Parathyroid adenoma (tissue), 2 donors: ENCODE measurements at regions not wholly inside any gene's neighbourhood (a gene's known extent, or its start where the extent isn't known, plus 50 kb on each side); places are given as distances from the start of the nearest gene placed in this dataset.

Source experiments
- H2AFZ ChIP-seq: fragments of 300-600 bp; sonication (generic); one replicate; pipeline ENCODE4 v1.7.0; 2017; ENCODE audit warnings: antibody characterized with exemption, mild to moderate bottlenecking
- H3K27ac ChIP-seq: fragments of 300-600 bp; sonication (generic); one replicate; pipeline ENCODE4 v1.7.0; 2017
- H3K27me3 ChIP-seq: fragments of 300-600 bp; sonication (generic); one replicate; pipeline ENCODE4 v1.7.0; 2017; ENCODE audit warnings: low read length; ENCODE audit not compliant: control insufficient read depth, insufficient read depth
- H3K36me3 ChIP-seq: fragments of 300-600 bp; sonication (generic); one replicate; pipeline ENCODE4 v1.7.0; 2017; ENCODE audit warnings: low read length; ENCODE audit not compliant: control insufficient read depth, insufficient read depth
- H3K4me1 ChIP-seq: fragments of 300-600 bp; sonication (generic); one replicate; pipeline ENCODE4 v1.7.0; 2017; ENCODE audit warnings: control low read depth
- H3K4me2 ChIP-seq: fragments of 300-600 bp; sonication (generic); one replicate; pipeline ENCODE4 v1.7.0; 2017; ENCODE audit warnings: low read length
- H3K4me3 ChIP-seq: fragments of 300-600 bp; sonication (generic); one replicate; pipeline ENCODE4 v1.7.0; 2017; ENCODE audit warnings: low read depth, low read length
- H3K79me2 ChIP-seq: fragments of 300-600 bp; sonication (generic); one replicate; pipeline ENCODE4 v1.7.0; 2017; ENCODE audit warnings: control low read depth
- H3K9ac ChIP-seq: fragments of 300-600 bp; sonication (generic); one replicate; pipeline ENCODE4 v1.7.0; 2017; ENCODE audit warnings: mild to moderate bottlenecking
- H3K9me3 ChIP-seq: fragments of 300-600 bp; sonication (generic); one replicate; pipeline ENCODE4 v1.7.0; 2017; ENCODE audit warnings: low read length; ENCODE audit not compliant: control insufficient read depth
- TF ChIP-seq, protein P1 (sequence below): fragments of 300-600 bp; sonication (generic); IDR thresholded peaks from one replicate; pipeline ENCODE4 v1.7.0; 2017; ENCODE audit warnings: antibody characterized with exemption, mild to moderate bottlenecking
- donor health status: primary hyperparathyroidism.

DNA sequence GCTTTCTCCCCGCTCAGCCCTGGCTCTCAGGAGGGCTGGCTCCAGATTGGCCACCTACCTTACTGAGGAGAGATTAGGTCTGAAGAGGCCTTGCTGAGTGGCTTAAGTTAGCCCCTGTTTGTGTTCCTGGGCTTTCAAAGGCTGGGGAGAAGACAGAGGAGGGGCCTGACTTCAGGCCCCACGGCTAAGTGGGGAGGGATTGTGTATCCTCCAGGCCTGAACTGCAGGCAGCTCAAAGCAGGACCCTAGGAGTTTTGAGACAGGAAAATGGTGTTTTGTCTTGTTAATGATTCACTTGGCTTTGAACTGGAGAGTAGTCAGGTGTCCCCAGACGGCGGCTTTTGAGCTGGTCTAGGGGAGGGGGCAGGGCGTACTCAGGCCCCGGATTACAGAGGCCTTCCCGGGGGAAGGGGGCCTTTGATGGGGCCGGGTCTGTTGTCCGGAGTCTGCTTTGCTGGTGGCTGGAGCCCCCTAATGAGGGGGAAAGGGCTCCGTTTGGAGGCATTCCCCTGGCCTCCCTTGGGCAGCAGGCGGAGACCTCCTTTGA, 162.0 kb upstream of the SMIM23 start:
- H3K27ac ChIP-seq: no peak overlapping the region

DNA sequence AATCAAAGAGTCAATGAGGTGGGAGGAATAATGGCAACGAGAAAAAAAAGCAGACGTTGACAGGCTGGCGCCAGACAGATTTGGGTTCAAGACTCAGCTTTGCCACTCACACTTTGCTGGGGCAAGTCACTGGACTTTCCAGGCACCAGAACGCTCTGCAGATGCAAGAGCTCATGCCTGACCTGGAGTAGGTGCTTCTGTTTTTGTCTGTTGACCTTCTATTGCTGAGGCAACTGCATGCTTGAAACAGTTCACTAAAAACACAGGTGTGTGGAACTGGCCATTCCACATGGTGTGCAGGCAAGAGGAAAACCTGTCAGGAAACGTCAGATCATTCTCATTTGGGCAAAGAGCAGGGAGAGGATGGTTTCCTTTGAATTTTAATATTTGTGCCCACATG, 161.2 kb upstream of the SMIM23 start:
- no peak overlapping the region for H3K4me3 ChIP-seq
- no peaks in the 10 kb centered on the region for H3K79me2 ChIP-seq
- no peak overlapping the region for H3K9ac ChIP-seq
- H3K4me2 ChIP-seq: no peak overlapping the region
- no peaks in the 10 kb centered on the region for H3K27me3 ChIP-seq
- H3K27ac ChIP-seq: no peak overlapping the region
- H2AFZ ChIP-seq: no peak overlapping the region
- TF ChIP-seq, protein P1, sequence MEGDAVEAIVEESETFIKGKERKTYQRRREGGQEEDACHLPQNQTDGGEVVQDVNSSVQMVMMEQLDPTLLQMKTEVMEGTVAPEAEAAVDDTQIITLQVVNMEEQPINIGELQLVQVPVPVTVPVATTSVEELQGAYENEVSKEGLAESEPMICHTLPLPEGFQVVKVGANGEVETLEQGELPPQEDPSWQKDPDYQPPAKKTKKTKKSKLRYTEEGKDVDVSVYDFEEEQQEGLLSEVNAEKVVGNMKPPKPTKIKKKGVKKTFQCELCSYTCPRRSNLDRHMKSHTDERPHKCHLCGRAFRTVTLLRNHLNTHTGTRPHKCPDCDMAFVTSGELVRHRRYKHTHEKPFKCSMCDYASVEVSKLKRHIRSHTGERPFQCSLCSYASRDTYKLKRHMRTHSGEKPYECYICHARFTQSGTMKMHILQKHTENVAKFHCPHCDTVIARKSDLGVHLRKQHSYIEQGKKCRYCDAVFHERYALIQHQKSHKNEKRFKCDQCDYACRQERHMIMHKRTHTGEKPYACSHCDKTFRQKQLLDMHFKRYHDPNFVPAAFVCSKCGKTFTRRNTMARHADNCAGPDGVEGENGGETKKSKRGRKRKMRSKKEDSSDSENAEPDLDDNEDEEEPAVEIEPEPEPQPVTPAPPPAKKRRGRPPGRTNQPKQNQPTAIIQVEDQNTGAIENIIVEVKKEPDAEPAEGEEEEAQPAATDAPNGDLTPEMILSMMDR: no peak
- no peaks in the 10 kb centered on the region for H3K9me3 ChIP-seq
- no peaks in the 10 kb centered on the region for H3K4me1 ChIP-seq
- no peaks in the 10 kb centered on the region for H3K36me3 ChIP-seq

More for the DNA sequence above, 162.0 kb upstream of the SMIM23 start:
- TF ChIP-seq, protein P1: no peak
- Histone ChIP-seq H3K4me3 (no peak overlapping the region), H3K4me2 (no peak overlapping the region), H3K9me3 (no peaks in the 10 kb centered on the region), H3K79me2 (no peaks in the 10 kb centered on the region), H2AFZ (no peak overlapping the region), H3K4me1 (no peaks in the 10 kb centered on the region), H3K27me3 (no peaks in the 10 kb centered on the region), H3K36me3 (no peaks in the 10 kb centered on the region), H3K9ac (no peak overlapping the region)

DNA sequence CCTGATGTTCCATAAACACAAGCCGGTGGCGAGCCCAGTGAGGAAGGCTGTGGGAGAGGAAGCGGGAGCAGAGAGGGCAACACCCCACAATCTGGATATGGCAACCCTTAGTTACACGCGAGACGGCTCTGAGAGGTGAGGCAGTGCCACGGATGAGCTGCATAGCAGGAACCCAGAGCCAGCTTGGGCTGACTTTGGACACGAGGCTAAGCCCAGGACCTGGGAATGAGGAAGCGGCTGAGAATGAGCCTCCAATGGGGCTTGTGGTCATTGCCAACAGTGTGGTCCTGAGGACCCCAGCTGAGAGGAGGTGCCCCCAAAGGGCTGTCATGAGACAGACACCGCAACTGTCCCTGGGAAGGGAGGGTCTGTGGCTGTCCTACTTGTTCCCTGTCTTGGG, 160.0 kb upstream of the SMIM23 start:
- no peaks in the 10 kb centered on the region for H3K9me3 ChIP-seq
- no peaks in the 10 kb centered on the region for H3K27me3 ChIP-seq
- no peak overlapping the region for H2AFZ ChIP-seq
- H3K79me2 ChIP-seq: no peaks in the 10 kb centered on the region
- TF ChIP-seq, protein P1: no peak
- H3K27ac ChIP-seq: no peak overlapping the region
- no peaks in the 10 kb centered on the region for H3K4me1 ChIP-seq
- H3K4me3 ChIP-seq: no peak overlapping the region
- H3K9ac ChIP-seq: no peak overlapping the region
- no peak overlapping the region for H3K4me2 ChIP-seq
- H3K36me3 ChIP-seq: no peaks in the 10 kb centered on the region

DNA sequence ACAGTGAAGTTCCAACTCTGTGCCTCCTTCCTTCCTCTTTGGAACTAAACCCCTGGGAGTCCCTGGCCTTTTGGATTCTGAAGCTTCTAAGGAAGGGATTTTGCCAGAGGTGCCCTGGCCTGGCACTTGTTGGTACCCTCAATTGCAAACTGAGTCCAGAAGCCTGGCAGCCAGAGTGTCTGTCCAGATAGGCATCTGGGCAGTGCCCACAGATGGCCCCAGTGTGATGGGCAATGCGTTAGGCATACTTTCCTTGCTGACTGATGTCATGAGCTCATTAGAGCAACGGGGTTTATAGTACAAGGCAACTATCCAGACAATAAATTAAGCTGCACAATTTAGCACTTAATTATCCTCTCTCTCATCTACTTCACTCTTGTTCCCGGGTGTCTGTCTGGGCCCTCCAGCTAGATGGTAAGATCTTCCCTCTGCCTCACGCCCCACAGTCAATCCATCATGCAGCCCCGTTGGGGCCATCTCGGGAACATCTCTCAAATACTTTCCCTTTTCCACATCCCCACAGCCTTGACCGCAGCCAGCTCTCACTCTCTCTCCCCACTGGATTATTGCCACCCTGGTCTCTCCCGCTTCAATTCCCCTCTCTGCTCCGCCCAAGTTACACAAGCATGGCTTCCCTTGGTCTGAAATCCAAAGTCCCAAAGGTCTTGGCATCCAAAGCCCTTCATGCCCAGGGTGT, 157.5 kb upstream of the SMIM23 start:
- no peaks in the 10 kb centered on the region for H3K79me2 ChIP-seq
- no peak overlapping the region for H3K27ac ChIP-seq
- H2AFZ ChIP-seq: no peak overlapping the region
- H3K9me3 ChIP-seq: no peaks in the 10 kb centered on the region
- H3K27me3 ChIP-seq: no peaks in the 10 kb centered on the region
- H3K36me3 ChIP-seq: no peaks in the 10 kb centered on the region
- TF ChIP-seq, protein P1: no peak
- no peaks in the 10 kb centered on the region for H3K4me1 ChIP-seq
- no peak overlapping the region for H3K9ac ChIP-seq
- H3K4me3 ChIP-seq: no peak overlapping the region
- H3K4me2 ChIP-seq: no peak overlapping the region

DNA sequence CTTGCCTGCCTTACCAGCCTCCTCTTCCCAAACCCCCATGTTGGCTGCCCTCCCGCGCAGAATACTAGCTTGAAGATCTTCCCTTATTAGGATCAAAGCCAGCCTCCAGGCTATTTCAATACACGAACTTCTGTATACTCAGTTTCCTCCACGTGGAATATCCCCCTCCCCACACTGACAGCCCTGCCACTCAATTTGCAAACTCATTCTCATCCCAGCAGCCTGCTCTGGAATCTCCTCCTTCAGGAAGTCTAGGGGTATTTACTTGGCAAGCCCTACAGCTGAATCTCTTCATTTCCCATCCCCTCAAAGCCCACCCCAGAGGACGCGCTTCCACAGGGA, 157.0 kb upstream of the SMIM23 start:
- Histone ChIP-seq H3K4me1 (no peaks in the 10 kb centered on the region), H3K9me3 (no peaks in the 10 kb centered on the region), H3K79me2 (no peaks in the 10 kb centered on the region), H3K27me3 (no peaks in the 10 kb centered on the region), H3K27ac (no peak overlapping the region), H3K4me3 (no peak overlapping the region), H2AFZ (no peak overlapping the region), H3K9ac (no peak overlapping the region), H3K4me2 (no peak overlapping the region), H3K36me3 (no peaks in the 10 kb centered on the region)
- TF ChIP-seq, protein P1: no peak
